Hematopoietic multipotent progenitor cell treated with erythropoietin and hydrocortisone succinate and interleukin-3 and kit ligand, for 4 days (in vitro differentiated cells): ENCODE measurements at regions not wholly inside any gene's neighbourhood (a gene's known extent, or its start where the extent isn't known, plus 50 kb on each side); places are given as distances from the start of the nearest gene placed in this dataset.

ENCODE experiments used
- DNase-seq: peaks from one replicate; pipeline ENCODE4 v3.0.0-alpha.2; 2015

- DNase-seq = no peak
Observed at GRCh38 chr9:111193095-111193494, 136.9 kb downstream of the OR2K2 start.

DNA sequence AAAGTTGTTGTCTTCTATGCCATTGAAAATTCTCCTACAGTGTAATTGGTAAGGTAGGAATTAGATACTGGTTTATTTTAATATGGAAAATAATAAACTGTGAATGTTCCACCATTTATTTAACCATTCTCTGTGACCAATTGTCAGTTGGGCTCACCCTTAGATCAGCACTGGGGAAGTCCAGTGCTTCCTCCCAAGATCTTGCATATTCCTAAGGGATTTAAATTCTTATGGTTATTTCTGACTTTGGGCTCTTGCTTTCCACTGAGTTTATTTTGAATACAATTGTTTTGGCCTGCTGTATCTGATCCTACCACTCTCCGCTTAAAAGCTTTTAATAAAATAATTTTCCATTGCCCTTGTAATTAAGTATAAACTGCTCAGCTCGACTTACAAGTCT, 137.4 kb downstream of the OR2K2 start:
- DNase-seq = no peak

- no peak for DNase-seq
Observed at GRCh38 chr9:111190347-111190746, 139.7 kb downstream of the OR2K2 start.

- DNase-seq = no peak
Observed at GRCh38 chr9:111187376-111187775, 142.6 kb downstream of the OR2K2 start.

GRCh38 chr9:111186021-111186530, 143.9 kb downstream of the OR2K2 start:
- no peak for DNase-seq

DNA sequence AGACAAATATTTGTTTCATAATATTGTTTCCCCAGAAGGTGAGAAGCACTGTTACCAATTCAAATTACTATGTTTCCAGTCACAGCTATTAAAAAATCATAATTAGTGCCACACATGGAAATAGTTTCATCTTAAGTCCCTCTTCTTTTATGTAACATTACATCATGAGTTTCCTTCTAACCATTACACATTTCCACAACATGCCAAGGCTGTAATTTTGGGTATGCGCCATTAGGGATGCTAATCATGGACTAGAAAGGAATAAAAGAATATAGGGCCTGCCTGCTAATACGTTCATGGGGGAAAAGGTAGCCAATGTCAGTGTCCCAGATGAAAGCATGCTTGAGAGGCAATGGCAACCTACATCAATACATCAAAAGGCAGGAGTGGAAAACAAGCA, 142.5 kb upstream of the LPAR1 start:
- no peak for DNase-seq

GRCh38 chr9:111179577-111179976, 141.3 kb upstream of the LPAR1 start:
- peak; percentile 73 for DNase-seq

DNA sequence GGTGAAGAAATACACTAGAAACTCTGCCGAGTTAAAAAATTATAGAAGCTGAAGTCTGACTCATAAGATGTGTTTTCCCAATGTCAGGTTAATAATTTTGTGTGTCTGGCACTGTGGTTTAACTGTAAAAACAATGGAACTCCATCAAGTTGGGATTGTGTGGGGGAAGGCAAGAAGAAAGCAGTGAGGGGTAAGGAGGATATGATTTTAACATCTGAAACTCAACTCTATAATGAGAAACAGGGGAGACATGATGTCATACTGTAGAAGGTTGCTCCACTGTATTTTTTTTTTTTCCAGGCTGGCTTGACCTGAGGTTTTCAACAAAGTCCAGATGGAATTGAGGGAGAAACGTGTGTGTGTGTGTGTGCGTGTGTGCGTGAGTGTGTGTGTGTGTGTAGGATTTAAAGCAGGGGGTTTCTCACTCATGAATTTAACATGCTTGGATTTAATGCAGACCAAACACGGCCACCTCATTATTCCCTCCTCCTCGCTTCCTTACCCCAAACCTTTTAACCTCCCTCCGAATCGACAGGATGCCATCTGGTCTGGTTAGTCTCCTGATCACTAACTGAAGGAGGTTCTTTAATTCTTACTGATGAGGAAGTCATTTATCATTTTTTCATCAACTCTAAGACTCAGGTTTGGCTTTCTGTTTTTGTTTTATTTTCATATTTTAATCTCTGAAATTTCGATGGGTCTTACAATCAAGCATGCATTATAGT, 140.2 kb upstream of the LPAR1 start:
- DNase-seq = peak; percentile 28

- DNase-seq = no peak
Observed at GRCh38 chr9:111176511-111176910, 138.2 kb upstream of the LPAR1 start.

DNA sequence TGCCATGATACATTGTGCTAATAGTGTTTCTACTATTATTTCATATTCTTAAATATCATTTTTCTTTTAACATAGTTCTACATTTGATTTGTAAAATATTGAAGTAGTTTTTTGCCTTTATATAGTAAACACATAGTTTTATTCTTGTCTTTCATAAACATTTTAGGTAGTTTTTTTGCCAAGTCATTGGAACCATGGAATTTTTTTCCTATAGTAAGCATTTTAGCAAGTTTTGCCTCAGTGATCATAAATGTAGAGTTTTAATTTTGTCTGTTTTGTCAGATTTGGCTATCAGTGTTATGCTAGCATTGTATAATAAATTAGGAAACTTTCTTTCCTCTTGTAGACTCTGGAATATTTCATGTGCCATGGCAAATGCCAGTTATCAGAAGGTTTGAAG, 137.1 kb upstream of the LPAR1 start:
- DNase-seq = no peak

DNA sequence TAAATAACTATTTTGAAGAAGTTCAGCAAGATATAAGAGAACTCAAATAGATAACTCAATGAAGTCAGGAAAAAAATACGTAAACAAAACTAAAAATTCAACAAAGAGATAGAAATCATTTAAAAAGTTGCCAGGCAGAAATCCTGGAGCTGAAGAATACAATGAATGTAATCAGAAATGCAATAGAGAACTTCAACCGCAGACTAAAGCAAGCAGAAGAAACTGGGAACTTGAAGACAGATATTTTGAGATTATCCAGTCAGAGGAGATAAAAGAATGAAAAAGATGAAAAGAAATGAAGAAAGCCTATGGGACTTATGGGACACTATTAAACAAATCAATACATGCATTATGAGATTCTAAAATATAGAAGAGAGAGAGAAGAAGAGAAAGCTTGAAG, 129.1 kb upstream of the LPAR1 start:
- no peak for DNase-seq

- peak; percentile 46 for DNase-seq
Observed at GRCh38 chr9:111163716-111164389, 125.6 kb upstream of the LPAR1 start.

- DNase-seq = no peak
Observed at GRCh38 chr9:111162026-111162425, 123.8 kb upstream of the LPAR1 start.

DNA sequence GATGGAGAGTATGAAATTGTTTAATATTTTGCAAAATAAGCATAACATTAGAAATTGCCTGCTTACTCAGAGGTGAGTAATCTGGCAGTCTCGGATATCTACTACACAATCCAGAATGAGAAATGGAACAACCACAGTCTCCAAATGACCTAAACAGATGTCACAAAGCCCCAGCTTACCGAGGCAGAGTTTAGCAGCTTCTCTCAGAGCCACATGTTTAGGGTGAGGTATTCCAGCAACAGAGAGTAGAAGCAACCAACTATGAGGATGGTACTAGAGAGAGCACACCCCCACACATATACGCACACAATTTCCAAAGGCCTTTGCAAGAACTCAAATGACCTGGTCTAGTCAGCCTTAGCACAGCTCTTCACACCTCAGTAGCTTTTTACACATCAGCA, 122.7 kb upstream of the LPAR1 start:
- no peak for DNase-seq

DNA sequence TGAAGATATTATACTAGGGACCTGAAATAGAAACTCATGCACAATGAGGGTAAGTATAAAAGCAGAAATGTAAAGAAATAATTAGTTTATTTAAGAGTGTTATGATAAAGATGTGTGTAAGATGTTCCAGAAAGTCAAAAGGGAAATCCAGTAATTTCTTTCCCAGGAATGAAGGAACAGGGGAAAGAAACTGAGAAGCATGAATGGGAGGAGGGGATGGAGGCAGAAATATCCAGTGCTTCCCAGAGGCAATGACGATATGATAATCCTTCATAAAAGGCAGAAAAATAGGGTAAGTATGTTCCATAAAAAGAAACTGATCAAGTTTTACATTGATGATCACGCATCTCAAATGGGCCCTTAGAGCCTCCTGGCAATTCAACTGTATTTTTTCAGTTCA, 120.7 kb upstream of the LPAR1 start:
- DNase-seq = no peak

GRCh38 chr9:111158363-111158762, 120.1 kb upstream of the LPAR1 start:
- DNase-seq = no peak

- no peak for DNase-seq
Observed at GRCh38 chr9:111154081-111154562, 115.9 kb upstream of the LPAR1 start.

DNA sequence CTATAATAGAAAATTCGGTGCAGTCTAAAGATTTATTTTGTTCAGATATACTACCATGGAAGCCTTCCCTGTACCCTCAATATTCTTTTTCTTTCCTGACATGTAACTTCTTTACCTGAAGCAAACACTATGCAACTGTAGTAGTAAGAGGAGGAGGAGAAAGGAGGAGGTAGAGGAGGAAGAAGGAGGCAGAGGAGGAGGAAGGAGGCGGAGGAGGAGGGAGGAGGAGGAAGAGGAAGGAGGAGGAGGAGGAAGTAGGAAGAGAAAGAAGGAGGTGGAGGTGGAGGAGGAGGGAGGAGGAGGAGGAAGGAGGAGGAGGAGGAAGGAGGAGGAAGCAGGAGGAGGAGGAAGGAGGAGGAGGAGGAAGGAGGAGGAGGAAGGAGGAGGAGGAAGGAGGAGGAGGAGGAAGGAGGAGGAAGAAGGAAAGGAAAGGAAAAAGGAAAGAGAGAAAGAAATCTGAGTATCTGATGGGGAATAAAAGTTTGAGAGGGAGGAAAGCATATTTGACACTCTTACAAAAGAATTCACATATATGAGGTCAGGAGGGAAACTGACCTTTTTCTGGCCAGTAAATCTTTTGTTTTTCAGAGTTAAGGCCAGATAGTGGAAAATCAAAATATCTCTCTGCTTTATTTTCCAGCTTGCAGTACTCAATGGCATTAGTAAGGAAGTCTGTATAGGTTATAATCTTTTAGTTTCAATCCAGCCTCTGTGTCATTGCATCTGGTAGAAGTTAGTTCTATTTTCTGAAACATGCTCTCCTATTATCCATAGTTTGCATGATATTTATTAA, 114.5 kb upstream of the LPAR1 start:
- no peak for DNase-seq

GRCh38 chr9:111151537-111151936, 113.3 kb upstream of the LPAR1 start:
- DNase-seq = peak; percentile 39

DNA sequence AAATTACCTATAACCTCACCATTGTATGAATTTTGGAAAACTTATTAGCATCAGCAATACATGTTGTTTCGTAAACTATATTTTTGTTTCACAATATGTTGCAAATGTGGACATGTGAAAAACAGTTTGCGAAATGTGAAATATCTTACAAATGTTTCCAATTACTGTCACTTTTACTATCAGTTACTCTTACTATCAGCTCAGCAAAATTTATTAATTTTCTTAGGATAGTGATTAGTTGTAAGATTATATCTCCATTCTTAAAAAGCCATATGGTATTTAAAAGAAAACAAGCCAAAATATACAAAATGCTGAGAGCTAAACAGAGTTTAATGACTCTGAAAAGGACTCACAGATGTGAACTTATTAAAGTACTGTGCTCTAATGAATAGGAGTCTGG, 111.9 kb upstream of the LPAR1 start:
- no peak for DNase-seq

GRCh38 chr9:111149018-111149759, 110.9 kb upstream of the LPAR1 start:
- peak; percentile 18 for DNase-seq
